ENCODE measurements at regions not wholly inside any gene's neighbourhood (a gene's known extent, or its start where the extent isn't known, plus 50 kb on each side); places are given as distances from the start of the nearest gene placed in this dataset.

GRCh38 chr9:86613943-86614342, 259.7 kb upstream of the TUT7 start:
- TF ChIP-seq POLR2A (IDR thresholded peaks at IDR 0.05) (no peak), CTCF (IDR thresholded peaks at IDR 0.05 in 8 of 11, conservative IDR thresholded peaks at IDR 0.05 in 3 of 11) (no peak)

Data from spleen (tissue), 7 donors.